Fibroblast of pulmonary artery (primary cell): ENCODE measurements at regions not wholly inside any gene's neighbourhood (a gene's known extent, or its start where the extent isn't known, plus 50 kb on each side); places are given as distances from the start of the nearest gene placed in this dataset.
A peak's percentile ranks its signal among the peaks of the same experiment; 100 is the strongest.

Experiments
- DNase-seq: peaks from one replicate; pipeline ENCODE4 v3.0.0-alpha.2; 2010; ENCODE audit warnings: low read depth
- H3K4me3 ChIP-seq: replicated peaks from 2 replicates; pipeline ENCODE4 v1.5.1; 2011; ENCODE audit warnings: low read depth, mild to moderate bottlenecking, control low read depth, low read length, moderate library complexity
- TF ChIP-seq, protein P1 (sequence below): IDR thresholded peaks from 2 replicates; pipeline ENCODE4 v1.5.1; 2011; ENCODE audit warnings: mild to moderate bottlenecking, control low read depth, low read length, inconsistent platforms; ENCODE audit errors: missing control alignments

DNA sequence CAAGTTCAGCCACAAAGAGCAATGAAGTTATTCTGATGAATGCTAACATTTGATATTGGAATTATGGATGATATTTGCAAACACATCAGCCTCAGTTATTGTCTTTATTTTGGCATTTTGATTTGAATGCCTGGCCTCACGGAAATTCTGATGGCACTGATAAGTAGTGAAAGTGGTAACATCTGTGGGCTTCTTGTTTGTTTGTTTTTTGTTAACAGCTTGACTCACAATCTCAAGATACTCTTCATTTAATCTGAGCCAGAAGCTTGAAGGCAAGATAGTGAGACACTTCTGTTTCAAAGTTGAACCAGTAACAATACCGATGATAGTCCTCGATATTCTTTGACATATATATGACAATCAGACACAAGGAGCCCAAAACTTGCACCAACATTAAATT, 182.9 kb upstream of the NFIA start:
- TF ChIP-seq, protein P1, sequence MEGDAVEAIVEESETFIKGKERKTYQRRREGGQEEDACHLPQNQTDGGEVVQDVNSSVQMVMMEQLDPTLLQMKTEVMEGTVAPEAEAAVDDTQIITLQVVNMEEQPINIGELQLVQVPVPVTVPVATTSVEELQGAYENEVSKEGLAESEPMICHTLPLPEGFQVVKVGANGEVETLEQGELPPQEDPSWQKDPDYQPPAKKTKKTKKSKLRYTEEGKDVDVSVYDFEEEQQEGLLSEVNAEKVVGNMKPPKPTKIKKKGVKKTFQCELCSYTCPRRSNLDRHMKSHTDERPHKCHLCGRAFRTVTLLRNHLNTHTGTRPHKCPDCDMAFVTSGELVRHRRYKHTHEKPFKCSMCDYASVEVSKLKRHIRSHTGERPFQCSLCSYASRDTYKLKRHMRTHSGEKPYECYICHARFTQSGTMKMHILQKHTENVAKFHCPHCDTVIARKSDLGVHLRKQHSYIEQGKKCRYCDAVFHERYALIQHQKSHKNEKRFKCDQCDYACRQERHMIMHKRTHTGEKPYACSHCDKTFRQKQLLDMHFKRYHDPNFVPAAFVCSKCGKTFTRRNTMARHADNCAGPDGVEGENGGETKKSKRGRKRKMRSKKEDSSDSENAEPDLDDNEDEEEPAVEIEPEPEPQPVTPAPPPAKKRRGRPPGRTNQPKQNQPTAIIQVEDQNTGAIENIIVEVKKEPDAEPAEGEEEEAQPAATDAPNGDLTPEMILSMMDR = no peak
- H3K4me3 ChIP-seq = no peak overlapping the region
- DNase-seq = no peak

DNA sequence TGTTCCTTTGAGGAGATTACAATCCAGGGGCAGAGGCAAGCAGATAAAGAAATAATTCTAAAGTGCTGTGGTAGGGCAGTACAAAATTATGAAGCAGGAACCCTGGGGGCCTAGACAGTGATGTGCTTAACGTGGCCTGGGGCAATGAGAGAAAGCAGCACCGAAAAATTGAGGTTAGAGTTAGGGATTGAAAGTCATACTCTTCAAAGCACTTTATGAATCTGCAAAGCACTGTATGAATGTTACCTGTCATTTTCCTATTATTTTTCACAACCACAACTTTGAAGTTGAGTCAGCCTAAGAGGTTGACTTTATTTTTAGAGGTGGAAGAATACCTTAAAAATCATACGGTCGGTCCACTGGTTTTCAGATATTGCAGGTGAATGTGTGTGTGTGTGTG, 183.4 kb upstream of the NFIA start:
- TF ChIP-seq, protein P1 = no peak
- no peak for DNase-seq
- H3K4me3 ChIP-seq = no peak overlapping the region

DNA sequence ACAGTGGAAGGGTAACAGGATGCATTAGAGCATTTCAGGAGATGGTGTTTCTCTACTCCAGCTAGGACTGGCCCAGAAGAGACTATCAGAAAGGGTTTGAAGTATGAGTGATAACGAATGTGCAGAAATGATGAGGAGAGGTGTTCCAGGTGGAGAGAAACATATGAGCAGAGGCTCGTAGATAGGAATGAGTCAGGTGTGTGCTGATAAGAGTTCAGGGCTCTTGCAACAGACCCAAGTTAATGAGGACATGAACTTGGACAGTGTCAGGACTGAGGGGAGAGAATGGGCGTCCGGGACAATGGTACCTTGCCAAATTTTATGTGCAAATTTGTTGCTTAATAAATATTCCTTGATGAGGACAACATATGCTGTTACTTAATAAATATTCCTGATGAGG, 183.9 kb upstream of the NFIA start:
- TF ChIP-seq, protein P1 = no peak
- no peak overlapping the region for H3K4me3 ChIP-seq
- DNase-seq = no peak

DNA sequence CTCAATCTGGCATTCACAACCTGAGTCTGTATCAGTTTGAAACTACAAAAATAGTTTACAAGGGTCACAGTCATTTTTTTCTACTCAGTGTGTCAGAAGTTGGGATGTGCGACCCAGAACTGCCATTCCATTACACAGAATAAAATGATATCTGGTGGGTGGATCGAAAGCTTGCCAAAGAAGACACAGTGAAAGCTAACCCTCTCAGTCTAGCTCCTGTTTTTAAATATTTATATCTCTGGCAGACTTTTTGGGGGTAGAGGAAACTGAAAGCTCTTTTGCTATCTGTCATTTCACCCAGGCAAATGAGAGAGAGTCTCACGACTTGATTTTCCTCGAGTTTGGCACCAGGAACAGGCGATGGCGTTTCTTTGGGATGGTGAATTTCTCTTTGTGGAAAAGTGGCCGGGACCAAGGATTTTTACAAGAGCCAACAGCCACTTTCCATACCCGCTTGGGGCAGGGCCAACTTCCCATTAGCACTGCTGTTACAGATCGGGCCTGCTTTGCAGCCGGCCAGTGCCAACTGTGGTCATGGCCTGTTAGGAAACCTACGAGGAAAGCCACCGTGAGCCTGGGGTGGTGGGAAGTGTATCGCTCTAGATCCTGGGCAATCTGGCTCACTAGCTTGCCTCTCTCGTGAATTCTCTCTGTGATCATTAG, 185.5 kb upstream of the NFIA start:
- TF ChIP-seq, protein P1 = no peak
- no peak for DNase-seq
- H3K4me3 ChIP-seq = no peak overlapping the region

DNA sequence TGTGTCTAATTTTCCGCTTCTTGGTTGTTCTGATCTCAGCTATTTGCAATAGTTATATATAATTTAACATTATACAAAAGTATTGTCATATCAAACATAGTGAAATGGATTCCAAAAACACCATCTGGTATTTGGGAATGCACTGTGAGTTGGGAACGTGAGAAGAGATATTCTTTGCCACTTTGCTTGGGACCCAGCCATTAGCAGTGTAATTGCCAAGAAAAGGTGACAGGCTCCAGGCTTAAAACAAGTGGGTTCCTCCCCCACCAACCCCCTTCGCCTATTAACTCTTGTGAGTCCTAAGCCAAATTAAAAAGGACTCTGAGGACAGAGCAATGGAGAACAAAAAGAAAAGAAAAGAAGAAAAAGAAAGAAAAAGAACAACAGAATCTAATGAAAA, 186.7 kb upstream of the NFIA start:
- TF ChIP-seq, protein P1 = no peak
- no peak for DNase-seq

DNA sequence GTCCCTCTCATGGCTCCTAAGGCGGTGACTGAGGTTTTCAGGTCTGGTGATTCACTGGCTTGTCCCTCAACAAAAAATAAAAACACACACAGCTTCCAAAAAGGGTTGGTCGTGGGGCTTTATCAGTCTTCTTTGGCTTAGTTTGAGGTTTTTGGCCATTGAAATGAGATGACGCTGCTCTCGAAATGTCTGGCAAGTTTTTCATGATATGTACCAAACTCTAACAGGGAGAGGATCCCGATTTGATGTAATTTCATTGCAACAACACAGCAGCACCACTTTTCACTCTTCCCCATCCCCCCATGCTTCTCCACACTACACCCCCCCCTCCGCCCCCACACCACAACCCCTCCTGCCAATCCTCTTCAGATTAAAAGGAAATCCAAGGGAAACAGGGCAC, 187.1 kb upstream of the NFIA start:
- DNase-seq = peak; percentile 71
- H3K4me3 ChIP-seq = no peak overlapping the region
- TF ChIP-seq, protein P1 = no peak

More for the DNA sequence above, 186.7 kb upstream of the NFIA start:
- H3K4me3 ChIP-seq = no peak overlapping the region

DNA sequence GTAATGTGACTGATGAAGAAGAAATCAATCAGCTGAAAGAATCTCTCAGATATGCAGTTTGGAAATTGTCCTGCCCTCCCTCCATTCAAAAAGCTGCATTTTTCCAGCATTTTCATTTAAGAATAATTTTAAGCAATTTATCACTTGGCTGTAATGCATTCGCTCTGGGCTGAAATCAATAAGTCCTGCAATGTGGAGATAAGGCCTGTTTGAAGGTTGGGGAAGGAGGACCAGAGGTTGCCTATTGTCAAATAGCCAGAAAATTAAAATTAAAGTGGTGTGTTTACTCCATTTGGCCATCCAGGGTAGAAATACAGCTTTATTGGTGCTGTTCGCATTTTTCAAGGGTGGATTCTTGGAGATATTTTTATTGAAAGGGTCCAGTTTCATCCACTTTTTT, 187.6 kb upstream of the NFIA start:
- TF ChIP-seq, protein P1 = no peak
- no peak for DNase-seq
- H3K4me3 ChIP-seq = no peak overlapping the region
